ENCODE measurements at regions not wholly inside any gene's neighbourhood (a gene's known extent, or its start where the extent isn't known, plus 50 kb on each side); places are given as distances from the start of the nearest gene placed in this dataset.
A peak's percentile ranks its signal among the peaks of the same experiment; 100 is the strongest.

DNA sequence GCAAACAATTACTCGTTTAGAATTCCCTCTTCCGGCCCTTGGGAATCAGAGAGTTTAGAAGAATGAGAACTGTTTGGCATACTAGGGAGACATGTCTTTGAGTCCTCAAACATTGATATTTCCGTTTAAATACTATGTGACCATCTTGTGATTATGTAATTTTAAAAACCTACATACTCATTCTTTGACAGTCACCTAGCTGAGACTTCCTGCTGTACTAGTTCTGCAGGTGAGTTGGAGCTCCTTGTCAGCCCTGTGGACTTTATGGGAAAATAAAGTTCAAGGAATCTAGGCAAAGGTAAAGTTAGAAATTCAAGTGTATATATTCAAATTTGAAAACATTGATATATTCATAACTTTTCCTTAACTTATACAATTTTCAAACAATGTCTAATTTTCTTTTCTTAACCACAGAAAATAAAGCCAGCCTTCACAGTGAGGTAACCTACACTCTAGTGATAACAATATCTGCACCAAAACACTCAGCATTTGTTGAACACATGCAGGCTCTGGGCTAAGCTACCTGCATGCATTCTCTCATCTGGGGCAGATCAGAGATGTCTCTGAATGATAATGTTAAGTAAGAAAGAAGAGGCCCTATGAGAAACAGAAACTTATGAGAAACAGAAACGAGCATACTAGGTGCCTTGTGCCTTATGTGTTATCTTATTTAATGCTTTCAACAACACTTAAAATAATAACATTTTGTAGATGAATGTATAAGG is 67.0 kb upstream of the BACE2 start:
- no CpG with 5 or more reads among the region's 4 CpGs for WGBS, 2 donors (ENCODE audit: extremely low coverage in 2 of 2, insufficient read length in 2 of 2, insufficient replicate concordance in 1 of 2)
- no peak overlapping the region for H3K4me3 ChIP-seq (ENCODE audit: low read length in 2 of 2)

DNA sequence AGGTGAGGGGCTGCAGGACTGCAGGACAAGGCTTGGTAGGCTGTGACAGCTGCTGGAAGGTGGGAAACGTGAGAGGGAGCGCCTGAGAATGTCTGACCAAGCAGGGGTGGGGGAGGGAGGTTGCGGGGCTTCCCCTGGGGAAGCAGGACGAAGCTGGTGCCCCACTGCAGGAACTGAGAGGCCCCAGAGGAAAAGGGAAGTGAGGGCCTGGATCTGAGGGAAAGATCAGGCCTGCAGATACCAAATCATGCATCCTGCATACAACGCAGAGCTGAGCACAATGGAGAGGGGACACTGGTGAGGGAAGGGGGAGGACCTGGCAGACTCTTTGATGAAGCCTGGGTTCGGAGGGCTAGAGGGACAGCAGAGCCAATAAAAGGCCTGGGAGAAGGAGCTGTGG is 65.7 kb upstream of the BACE2 start:
- Histone ChIP-seq H3K4me3 (ENCODE audit: low read length in 2 of 2) (no peak overlapping the region), H3K4me2 (ENCODE audit: insufficient read depth, low read length, poor library complexity, severe bottlenecking) (no peak overlapping the region), H3K18ac (ENCODE audit: low read length) (peak overlapping the region; percentile 66), H3K27me3 (ENCODE audit: control insufficient read depth in 3 of 3, insufficient read depth in 3 of 3, low read depth in 1 of 3, low read length in 3 of 3) (no peaks in the 10 kb centered on the region), H2BK12ac (ENCODE audit: low read length) (no peak overlapping the region), H3K4me1 (ENCODE audit: control insufficient read depth in 2 of 2, insufficient read depth in 1 of 2, low read depth in 1 of 2, low read length in 2 of 2) (peaks cover 0 to 8% of the 10 kb centered on the region in 2 donors), H4K8ac (ENCODE audit: low read depth, low read length) (no peak overlapping the region), H4K91ac (ENCODE audit: low read depth, low read length, poor library complexity) (no peak overlapping the region), H2BK5ac (ENCODE audit: low read length) (no peak overlapping the region), H3K36me3 (replicated peaks in 1 of 2; ENCODE audit: control insufficient read depth in 2 of 2, insufficient read depth in 2 of 2, low read length in 2 of 2) (no peaks in the 10 kb centered on the region), H2AK5ac (ENCODE audit: low read depth, low read length) (no peak overlapping the region), H3K4ac (ENCODE audit: low read length) (no peak overlapping the region), H2BK15ac (ENCODE audit: low read length) (no peak overlapping the region), H2AFZ (ENCODE audit: low read length) (no peak overlapping the region), H3K14ac (ENCODE audit: low read length) (no peak overlapping the region), H3K27ac (replicated peaks; ENCODE audit: low read length) (no peak overlapping the region), H3K9ac (ENCODE audit: low read depth, low read length, poor library complexity) (peak overlapping the region; percentile 9), H2BK120ac (ENCODE audit: low read depth, low read length) (no peak overlapping the region), H3K23ac (ENCODE audit: low read depth, low read length, poor library complexity) (no peak overlapping the region), H3K79me1 (ENCODE audit: low read depth, low read length) (no peaks in the 10 kb centered on the region), H3K9me3 (replicated peaks in 1 of 2; ENCODE audit: control insufficient read depth in 2 of 2, insufficient read depth in 1 of 2, low read depth in 1 of 2, low read length in 2 of 2) (peaks cover 0 to 2% of the 10 kb centered on the region in 2 donors)
- WGBS, 2 donors (ENCODE audit: extremely low coverage in 2 of 2, insufficient read length in 2 of 2, insufficient replicate concordance in 1 of 2), result no CpG with 5 or more reads among the region's 6 CpGs
- no peak for DNase-seq (ENCODE audit: low spot score)

More for the DNA sequence above, 67.0 kb upstream of the BACE2 start:
- no peak overlapping the region for H3K18ac ChIP-seq (ENCODE audit: low read length)
- H3K4me2 ChIP-seq (ENCODE audit: insufficient read depth, low read length, poor library complexity, severe bottlenecking), result no peak overlapping the region
- H2AFZ ChIP-seq (ENCODE audit: low read length), result no peak overlapping the region
- H2BK120ac ChIP-seq (ENCODE audit: low read depth, low read length), result no peak overlapping the region
- no peak overlapping the region for H3K23ac ChIP-seq (ENCODE audit: low read depth, low read length, poor library complexity)
- H3K36me3 ChIP-seq (replicated peaks in 1 of 2; ENCODE audit: control insufficient read depth in 2 of 2, insufficient read depth in 2 of 2, low read length in 2 of 2), result no peaks in the 10 kb centered on the region
- H3K4ac ChIP-seq (ENCODE audit: low read length), result no peak overlapping the region
- H3K9me3 ChIP-seq (replicated peaks in 1 of 2; ENCODE audit: control insufficient read depth in 2 of 2, insufficient read depth in 1 of 2, low read depth in 1 of 2, low read length in 2 of 2), result peaks cover 0 to 2% of the 10 kb centered on the region in 2 donors
- H2AK5ac ChIP-seq (ENCODE audit: low read depth, low read length), result no peak overlapping the region
- no peaks in the 10 kb centered on the region for H3K27me3 ChIP-seq (ENCODE audit: control insufficient read depth in 3 of 3, insufficient read depth in 3 of 3, low read depth in 1 of 3, low read length in 3 of 3)
- no peak overlapping the region for H2BK12ac ChIP-seq (ENCODE audit: low read length)
- DNase-seq (ENCODE audit: low spot score), result no peak
- no peak overlapping the region for H3K9ac ChIP-seq (ENCODE audit: low read depth, low read length, poor library complexity)
- H3K27ac ChIP-seq (replicated peaks; ENCODE audit: low read length), result no peak overlapping the region
- H4K91ac ChIP-seq (ENCODE audit: low read depth, low read length, poor library complexity), result no peak overlapping the region
- H3K14ac ChIP-seq (ENCODE audit: low read length), result no peak overlapping the region
- H3K4me1 ChIP-seq (ENCODE audit: control insufficient read depth in 2 of 2, insufficient read depth in 1 of 2, low read depth in 1 of 2, low read length in 2 of 2), result peaks cover 0 to 8% of the 10 kb centered on the region in 2 donors
- H3K79me1 ChIP-seq (ENCODE audit: low read depth, low read length), result no peaks in the 10 kb centered on the region
- no peak overlapping the region for H2BK5ac ChIP-seq (ENCODE audit: low read length)
- H2BK15ac ChIP-seq (ENCODE audit: low read length), result no peak overlapping the region
- H4K8ac ChIP-seq (ENCODE audit: low read depth, low read length), result no peak overlapping the region

DNA sequence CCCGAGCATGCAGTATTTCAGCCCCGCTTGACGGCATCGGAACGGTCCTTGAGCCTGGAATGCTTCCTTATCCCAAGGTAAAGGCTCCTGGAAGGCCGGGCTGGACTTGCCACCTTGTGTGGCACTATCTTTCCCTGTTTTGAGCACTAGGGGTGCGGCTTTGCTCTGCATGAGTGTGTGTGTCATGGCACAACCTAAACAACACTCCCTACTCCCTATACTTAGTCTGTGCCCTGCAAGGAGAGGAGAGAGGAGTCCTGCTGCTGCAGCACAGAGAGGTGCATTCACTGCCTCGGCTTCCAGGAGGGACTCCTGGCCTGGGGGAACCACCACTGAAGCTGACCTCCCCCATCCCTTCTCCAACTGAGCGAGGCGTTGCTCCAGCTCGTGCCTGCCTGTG is 60.4 kb upstream of the BACE2 start:
- Histone ChIP-seq H3K14ac (ENCODE audit: low read length) (peak overlapping the region; percentile 10), H4K8ac (ENCODE audit: low read depth, low read length) (no peak overlapping the region), H2BK12ac (ENCODE audit: low read length) (no peak overlapping the region), H3K79me1 (ENCODE audit: low read depth, low read length) (no peaks in the 10 kb centered on the region), H3K27me3 (ENCODE audit: control insufficient read depth in 3 of 3, insufficient read depth in 3 of 3, low read depth in 1 of 3, low read length in 3 of 3) (no peaks in the 10 kb centered on the region), H2BK15ac (ENCODE audit: low read length) (no peak overlapping the region), H2AK5ac (ENCODE audit: low read depth, low read length) (peak overlapping the region; percentile 27), H2AFZ (ENCODE audit: low read length) (no peak overlapping the region), H3K9me3 (replicated peaks in 1 of 2; ENCODE audit: control insufficient read depth in 2 of 2, insufficient read depth in 1 of 2, low read depth in 1 of 2, low read length in 2 of 2) (no peaks in the 10 kb centered on the region), H3K4me3 (ENCODE audit: low read length in 2 of 2) (no peak overlapping the region), H3K36me3 (replicated peaks in 1 of 2; ENCODE audit: control insufficient read depth in 2 of 2, insufficient read depth in 2 of 2, low read length in 2 of 2) (no peaks in the 10 kb centered on the region), H2BK120ac (ENCODE audit: low read depth, low read length) (no peak overlapping the region), H3K4me1 (ENCODE audit: control insufficient read depth in 2 of 2, insufficient read depth in 1 of 2, low read depth in 1 of 2, low read length in 2 of 2) (peaks cover 0 to under 1% of the 10 kb centered on the region in 2 donors), H3K9ac (ENCODE audit: low read depth, low read length, poor library complexity) (no peak overlapping the region), H3K27ac (replicated peaks; ENCODE audit: low read length) (no peak overlapping the region), H4K91ac (ENCODE audit: low read depth, low read length, poor library complexity) (no peak overlapping the region), H3K4me2 (ENCODE audit: insufficient read depth, low read length, poor library complexity, severe bottlenecking) (no peak overlapping the region), H3K4ac (ENCODE audit: low read length) (no peak overlapping the region), H3K23ac (ENCODE audit: low read depth, low read length, poor library complexity) (peak overlapping the region; percentile 8), H2BK5ac (ENCODE audit: low read length) (no peak overlapping the region), H3K18ac (ENCODE audit: low read length) (peak overlapping the region; percentile 23)
- no CpG with 5 or more reads among the region's 11 CpGs for WGBS, 2 donors (ENCODE audit: extremely low coverage in 2 of 2, insufficient read length in 2 of 2, insufficient replicate concordance in 1 of 2)
- DNase-seq (ENCODE audit: low spot score), result no peak

DNA sequence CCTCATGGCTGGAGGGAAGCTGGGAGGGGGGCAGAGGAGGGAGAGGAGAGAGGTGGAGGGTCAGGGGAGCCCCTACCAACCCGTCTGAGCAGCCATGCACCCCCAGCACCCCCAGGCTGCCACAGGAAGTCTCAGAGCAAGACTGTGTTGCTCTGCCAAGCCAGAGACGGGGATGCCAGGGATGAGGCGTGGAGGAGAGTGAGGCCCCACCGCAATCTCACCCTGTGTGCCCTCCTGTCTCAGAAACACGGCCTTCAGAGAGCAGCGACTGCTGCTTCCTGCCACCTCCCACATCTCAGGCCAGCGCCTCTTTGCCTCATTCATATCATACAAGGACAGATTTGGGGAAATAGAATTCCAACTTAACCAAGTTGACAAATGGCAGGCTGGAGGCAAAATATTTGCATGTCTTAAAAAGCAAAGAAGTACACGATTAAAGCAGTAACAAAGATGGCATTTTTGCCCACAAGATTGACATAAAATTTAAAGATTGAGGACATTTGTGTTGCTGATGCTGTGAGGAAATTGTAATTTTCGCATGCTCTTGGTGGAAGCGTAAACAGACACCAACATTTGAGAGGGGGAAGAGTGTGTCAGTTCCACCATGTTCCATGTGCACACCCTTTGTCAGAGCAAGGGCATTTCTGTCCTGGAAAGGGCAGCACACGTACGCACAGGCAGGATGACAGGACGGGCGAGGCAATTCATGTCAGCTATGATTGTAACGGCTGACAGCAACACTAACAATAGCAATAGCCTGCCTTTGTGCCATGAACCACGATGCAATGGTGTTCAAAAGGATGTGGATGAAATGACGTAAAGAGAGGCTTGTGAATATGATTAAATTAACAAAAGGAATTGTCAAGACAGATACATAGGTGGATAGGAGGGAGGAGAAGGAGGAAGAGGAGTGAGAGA is 59.0 kb upstream of the BACE2 start:
- no peak overlapping the region for H3K4me2 ChIP-seq (ENCODE audit: insufficient read depth, low read length, poor library complexity, severe bottlenecking)
- H3K23ac ChIP-seq (ENCODE audit: low read depth, low read length, poor library complexity), result no peak overlapping the region
- no peak for DNase-seq (ENCODE audit: low spot score)
- H3K18ac ChIP-seq (ENCODE audit: low read length), result no peak overlapping the region
- H2AFZ ChIP-seq (ENCODE audit: low read length), result peak overlapping the region; percentile 40
- H3K27me3 ChIP-seq (ENCODE audit: control insufficient read depth in 3 of 3, insufficient read depth in 3 of 3, low read depth in 1 of 3, low read length in 3 of 3), result no peaks in the 10 kb centered on the region
- H3K9ac ChIP-seq (ENCODE audit: low read depth, low read length, poor library complexity), result no peak overlapping the region
- H2BK15ac ChIP-seq (ENCODE audit: low read length), result no peak overlapping the region
- no peak overlapping the region for H3K27ac ChIP-seq (replicated peaks; ENCODE audit: low read length)
- no peak overlapping the region for H2AK5ac ChIP-seq (ENCODE audit: low read depth, low read length)
- no peak overlapping the region for H2BK12ac ChIP-seq (ENCODE audit: low read length)
- no peak overlapping the region for H3K4me3 ChIP-seq (ENCODE audit: low read length in 2 of 2)
- peak overlapping the region; percentile 38 for H4K91ac ChIP-seq (ENCODE audit: low read depth, low read length, poor library complexity)
- H3K4ac ChIP-seq (ENCODE audit: low read length), result no peak overlapping the region
- H3K4me1 ChIP-seq (ENCODE audit: control insufficient read depth in 2 of 2, insufficient read depth in 1 of 2, low read depth in 1 of 2, low read length in 2 of 2), result peaks cover 0 to 5% of the 10 kb centered on the region in 2 donors
- no peak overlapping the region for H4K8ac ChIP-seq (ENCODE audit: low read depth, low read length)
- H3K36me3 ChIP-seq (replicated peaks in 1 of 2; ENCODE audit: control insufficient read depth in 2 of 2, insufficient read depth in 2 of 2, low read length in 2 of 2), result no peaks in the 10 kb centered on the region
- no peaks in the 10 kb centered on the region for H3K9me3 ChIP-seq (replicated peaks in 1 of 2; ENCODE audit: control insufficient read depth in 2 of 2, insufficient read depth in 1 of 2, low read depth in 1 of 2, low read length in 2 of 2)
- no peak overlapping the region for H2BK120ac ChIP-seq (ENCODE audit: low read depth, low read length)
- no peak overlapping the region for H3K14ac ChIP-seq (ENCODE audit: low read length)
- no peak overlapping the region for H2BK5ac ChIP-seq (ENCODE audit: low read length)
- no peaks in the 10 kb centered on the region for H3K79me1 ChIP-seq (ENCODE audit: low read depth, low read length)
- no CpG with 5 or more reads among the region's 17 CpGs for WGBS, 2 donors (ENCODE audit: extremely low coverage in 2 of 2, insufficient read length in 2 of 2, insufficient replicate concordance in 1 of 2)
